ENCODE measurements at regions not wholly inside any gene's neighbourhood (a gene's known extent, or its start where the extent isn't known, plus 50 kb on each side); places are given as distances from the start of the nearest gene placed in this dataset.

DNA sequence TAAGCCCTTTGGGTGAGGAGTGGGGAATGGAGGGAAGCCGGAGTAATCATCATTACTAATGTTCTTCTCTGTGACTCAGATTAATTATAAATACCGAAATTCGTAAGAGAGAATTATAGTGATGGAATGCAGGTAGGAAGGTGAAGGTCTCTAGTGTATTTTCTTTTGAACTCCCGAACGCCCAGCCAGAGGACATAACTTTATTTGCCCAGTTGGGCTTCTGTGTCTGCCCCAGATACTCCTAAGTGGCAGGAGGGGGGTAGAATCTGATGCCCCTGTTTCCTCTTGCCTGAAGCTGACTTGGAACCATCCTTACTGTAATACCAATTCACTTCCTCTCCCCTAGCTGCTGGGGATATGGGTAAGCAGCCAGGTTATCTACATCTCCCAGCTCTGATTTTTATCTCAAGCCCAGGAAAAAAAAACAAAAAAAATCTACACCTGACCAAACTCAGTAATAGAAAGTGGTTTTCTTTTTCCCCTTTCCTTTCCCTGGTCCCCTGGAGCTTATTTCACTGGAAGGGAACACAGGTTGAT, 84.4 kb upstream of the CISTR start:
- H3K79me2 ChIP-seq (ENCODE audit: control insufficient read depth in 1 of 2, insufficient read depth in 2 of 2, low read length in 2 of 2): no peaks in the 10 kb centered on the region
- no peak for TF ChIP-seq POLR2A (IDR thresholded peaks at IDR 0.05; ENCODE audit: control extremely low read depth in 1 of 2, low read depth in 2 of 2, low read length in 2 of 2)
- TF ChIP-seq KDM1A (IDR thresholded peaks at IDR 0.05; ENCODE audit: borderline replicate concordance, low read length): no peak
- no peaks in the 10 kb centered on the region; a peak in 1 of 7 replicates for H3K4me1 ChIP-seq (replicated peaks in 1 of 4; ENCODE audit: control insufficient read depth in 3 of 4, insufficient read depth in 4 of 4, low read length in 3 of 4)
- no peak overlapping the region for H2BK15ac ChIP-seq (ENCODE audit: low read length)
- no peaks in the 10 kb centered on the region for H4K20me1 ChIP-seq (replicated peaks in 1 of 2; ENCODE audit: control insufficient read depth in 1 of 2, insufficient read depth in 2 of 2, low read length in 2 of 2)
- CTCF ChIA-PET (ENCODE audit: partially characterized antibody): interaction anchor here (0.6 to 1.5 kb wide), 4 partner anchors 12 to 486 kb away, joined by 3 to 4 read pairs (median 3); no protein-coding TSS in a partner anchor
- H3K27ac ChIP-seq (ENCODE audit: low read depth, low read length): no peak overlapping the region
- no peaks in the 10 kb centered on the region for H3K79me1 ChIP-seq (ENCODE audit: low read depth, low read length)
- H3K56ac ChIP-seq (replicated peaks; ENCODE audit: insufficient read length, low read depth, low read length): no peak overlapping the region
- H2BK5ac ChIP-seq (ENCODE audit: low read depth, low read length): no peak overlapping the region
- no peak overlapping the region for H4K8ac ChIP-seq (ENCODE audit: extremely low read depth, insufficient read depth, low read length)
- no peak overlapping the region for H3K4me2 ChIP-seq (ENCODE audit: insufficient read depth in 1 of 2, low read depth in 2 of 2, low read length in 2 of 2)
- no peak overlapping the region for H4K5ac ChIP-seq (ENCODE audit: insufficient read length, low read depth, low read length)
- H3K23me2 ChIP-seq (ENCODE audit: low read depth, low read length): no peaks in the 10 kb centered on the region
- FAIRE-seq (no peak), DNase-seq (ENCODE audit: low read depth in 1 of 2, low spot score in 2 of 2) (no peak)
- no peak overlapping the region for H2BK20ac ChIP-seq (ENCODE audit: low read length)
- no peak overlapping the region for H2BK12ac ChIP-seq (ENCODE audit: low read depth, low read length)
- no peaks in the 10 kb centered on the region; a peak in 2 of 7 replicates for H3K27me3 ChIP-seq (replicated peaks in 1 of 4; ENCODE audit: control insufficient read depth in 3 of 4, extremely low read depth in 1 of 4, insufficient read depth in 3 of 4, low read length in 3 of 4)
- no peak overlapping the region for H3K9ac ChIP-seq (replicated peaks in 1 of 4; ENCODE audit: extremely low read depth in 1 of 4, low read depth in 3 of 4, low read length in 3 of 4)
- no peak overlapping the region for H3K23ac ChIP-seq (ENCODE audit: insufficient read length)
- no peaks in the 10 kb centered on the region for H3K9me3 ChIP-seq (ENCODE audit: insufficient read depth in 2 of 2, low read depth in 1 of 2, low read length in 1 of 2)
- H3K4ac ChIP-seq (replicated peaks; ENCODE audit: insufficient read length, low read depth, low read length): no peak overlapping the region
- WGBS, 2 experiments (ENCODE audit: extremely low coverage in 1 of 2, insufficient coverage in 1 of 2, insufficient read length in 1 of 2, insufficient replicate concordance in 2 of 2, low coverage in 1 of 2, low lambda C conversion rate in 2 of 2, missing lambda C conversion rate in 1 of 2): 91% methylated on average over 5 of the region's 5 CpGs; no CpG with 5 or more reads in 1 of the 2 experiments
- H3K18ac ChIP-seq (ENCODE audit: extremely low read depth, low read length): no peak overlapping the region
- no peak overlapping the region for H2AK5ac ChIP-seq (ENCODE audit: low read depth, low read length)
- H3K36me3 ChIP-seq (ENCODE audit: control insufficient read depth in 2 of 4, insufficient read depth in 4 of 4, low read length in 3 of 4): no peaks in the 10 kb centered on the region
- POLR2A ChIA-PET (ENCODE audit: partially characterized antibody): no interaction called here
- no peak overlapping the region for H2AFZ ChIP-seq (ENCODE audit: low read length)
- H4K91ac ChIP-seq (replicated peaks; ENCODE audit: insufficient read length, low read length): no peak overlapping the region
- no peak overlapping the region for H3K14ac ChIP-seq (ENCODE audit: insufficient read length)
- no peak overlapping the region for H3K4me3 ChIP-seq (ENCODE audit: extremely low read depth in 1 of 4, insufficient read depth in 2 of 4, low read depth in 3 of 4, low read length in 4 of 4)
- no peak overlapping the region for H2BK120ac ChIP-seq (replicated peaks; ENCODE audit: low read depth, low read length)

All from H1 (cell line).